SJSA1 (cell line): ENCODE measurements at regions not wholly inside any gene's neighbourhood (a gene's known extent, or its start where the extent isn't known, plus 50 kb on each side); places are given as distances from the start of the nearest gene placed in this dataset.

Experiments used
- DNase-seq, 2 experiments: peaks; one replicate each; pipeline ENCODE4 v3.0.0-alpha.2; 2015 to 2020; ENCODE audit warnings: low spot score in 2 of 2, low read depth in 1 of 2
- H3K27ac ChIP-seq: fragments of 250-450 bp; sonication (Bioruptor Pico); 2 replicates; pipeline ENCODE4 v1.5.1; 2020; ENCODE audit warnings: mild to moderate bottlenecking, moderate library complexity
- H3K27me3 ChIP-seq: fragments of 250-450 bp; sonication (Bioruptor Pico); replicated peaks from 2 replicates; pipeline ENCODE4 v1.5.1; 2020; ENCODE audit warnings: mild to moderate bottlenecking, moderate library complexity
- H3K36me3 ChIP-seq: fragments of 250-450 bp; sonication (Bioruptor Pico); 2 replicates; pipeline ENCODE4 v1.5.1; 2020; ENCODE audit warnings: mild to moderate bottlenecking
- H3K4me1 ChIP-seq: fragments of 250-450 bp; sonication (Bioruptor Pico); replicated peaks from 2 replicates; pipeline ENCODE4 v1.6.1; 2021; ENCODE audit warnings: mild to moderate bottlenecking
- H3K4me3 ChIP-seq: fragments of 250-450 bp; sonication (Bioruptor Pico); 2 replicates; pipeline ENCODE4 v1.5.1; 2020; ENCODE audit warnings: mild to moderate bottlenecking
- H3K9me3 ChIP-seq: fragments of 250-450 bp; sonication (Bioruptor Pico); replicated peaks from 2 replicates; pipeline ENCODE4 v1.5.1; 2020; ENCODE audit warnings: mild to moderate bottlenecking

- no peak overlapping the region for H3K27ac ChIP-seq
- DNase-seq = no peak
Observed at GRCh38 chr1:65510961-65511360, 90.5 kb downstream of the LEPR start.

GRCh38 chr1:65512383-65512782 lies 91.9 kb downstream of the LEPR start:
- no peaks in the 10 kb centered on the region for H3K36me3 ChIP-seq
- no peak overlapping the region for H3K27ac ChIP-seq
- no peak overlapping the region for H3K4me3 ChIP-seq
- no peaks in the 10 kb centered on the region; the same call in 1 of the 2 replicates for H3K27me3 ChIP-seq
- H3K4me1 ChIP-seq = peaks cover 3% of the 10 kb centered on the region; the same call in 1 of the 2 replicates
- H3K9me3 ChIP-seq = no peaks in the 10 kb centered on the region
- DNase-seq = no peak

More at GRCh38 chr1:65510961-65511360, 90.5 kb downstream of the LEPR start:
- H3K27me3 ChIP-seq = no peaks in the 10 kb centered on the region; the same call in 1 of the 2 replicates
- no peaks in the 10 kb centered on the region for H3K9me3 ChIP-seq
- peaks cover 3% of the 10 kb centered on the region; the same call in 1 of the 2 replicates for H3K4me1 ChIP-seq
- H3K36me3 ChIP-seq = no peaks in the 10 kb centered on the region
- no peak overlapping the region for H3K4me3 ChIP-seq

- no peaks in the 10 kb centered on the region for H3K9me3 ChIP-seq
- H3K27ac ChIP-seq = no peak overlapping the region
- DNase-seq = no peak
- no peak overlapping the region for H3K4me3 ChIP-seq
- H3K27me3 ChIP-seq = no peaks in the 10 kb centered on the region; the same call in 1 of the 2 replicates
- peaks cover 3% of the 10 kb centered on the region; the same call in 1 of the 2 replicates for H3K4me1 ChIP-seq
- no peaks in the 10 kb centered on the region for H3K36me3 ChIP-seq
Observed at GRCh38 chr1:65512967-65513780, 92.7 kb downstream of the LEPR start.

- Histone ChIP-seq H3K27ac (no peak overlapping the region), H3K36me3 (no peaks in the 10 kb centered on the region), H3K4me1 (peaks cover 3% of the 10 kb centered on the region; the same call in 1 of the 2 replicates), H3K27me3 (no peaks in the 10 kb centered on the region; the same call in 1 of the 2 replicates), H3K4me3 (no peak overlapping the region), H3K9me3 (no peaks in the 10 kb centered on the region)
- DNase-seq = no peak
Observed at GRCh38 chr1:65514041-65514440, 93.6 kb downstream of the LEPR start.

GRCh38 chr1:65524931-65525265 lies 104.4 kb downstream of the LEPR start:
- peaks cover 41% of the 10 kb centered on the region for H3K27me3 ChIP-seq
- no peak overlapping the region for H3K27ac ChIP-seq
- H3K4me3 ChIP-seq = no peak overlapping the region
- no peaks in the 10 kb centered on the region for H3K4me1 ChIP-seq
- no peak for DNase-seq
- no peaks in the 10 kb centered on the region for H3K36me3 ChIP-seq
- H3K9me3 ChIP-seq = no peaks in the 10 kb centered on the region

GRCh38 chr1:65525266-65526048 lies 105.0 kb downstream of the LEPR start:
- no peaks in the 10 kb centered on the region for H3K36me3 ChIP-seq
- H3K4me3 ChIP-seq = no peak overlapping the region
- no peaks in the 10 kb centered on the region for H3K9me3 ChIP-seq
- peaks cover 41% of the 10 kb centered on the region for H3K27me3 ChIP-seq
- no peaks in the 10 kb centered on the region for H3K4me1 ChIP-seq
- no peak for DNase-seq
- no peak overlapping the region for H3K27ac ChIP-seq

GRCh38 chr1:65526049-65526556 lies 105.6 kb downstream of the LEPR start:
- H3K4me1 ChIP-seq = no peaks in the 10 kb centered on the region
- H3K27ac ChIP-seq = no peak overlapping the region
- peaks cover 41% of the 10 kb centered on the region for H3K27me3 ChIP-seq
- H3K36me3 ChIP-seq = no peaks in the 10 kb centered on the region
- no peak overlapping the region for H3K4me3 ChIP-seq
- H3K9me3 ChIP-seq = no peaks in the 10 kb centered on the region
- DNase-seq = no peak

- no peak overlapping the region for H3K4me3 ChIP-seq
- H3K36me3 ChIP-seq = no peaks in the 10 kb centered on the region
- H3K9me3 ChIP-seq = no peaks in the 10 kb centered on the region
- no peaks in the 10 kb centered on the region for H3K4me1 ChIP-seq
- DNase-seq = no peak
- peaks cover 41% of the 10 kb centered on the region for H3K27me3 ChIP-seq
- H3K27ac ChIP-seq = no peak overlapping the region
Observed at GRCh38 chr1:65527190-65527589, 106.7 kb downstream of the LEPR start.

- H3K4me1 ChIP-seq = no peaks in the 10 kb centered on the region
- H3K36me3 ChIP-seq = no peaks in the 10 kb centered on the region
- H3K27me3 ChIP-seq = peaks cover 41% of the 10 kb centered on the region
- H3K4me3 ChIP-seq = no peak overlapping the region
- no peaks in the 10 kb centered on the region for H3K9me3 ChIP-seq
- DNase-seq = no peak
- H3K27ac ChIP-seq = no peak overlapping the region
Observed at GRCh38 chr1:65527707-65528503, 107.4 kb downstream of the LEPR start.

GRCh38 chr1:65531972-65532570 lies 111.6 kb downstream of the LEPR start:
- Histone ChIP-seq H3K4me1 (no peaks in the 10 kb centered on the region), H3K4me3 (no peak overlapping the region), H3K36me3 (no peaks in the 10 kb centered on the region), H3K9me3 (no peaks in the 10 kb centered on the region), H3K27ac (no peak overlapping the region), H3K27me3 (peaks cover 8% of the 10 kb centered on the region)
- DNase-seq = no peak

GRCh38 chr1:65535981-65536380 lies 115.5 kb downstream of the LEPR start:
- no peak for DNase-seq
- no peaks in the 10 kb centered on the region for H3K36me3 ChIP-seq
- no peaks in the 10 kb centered on the region for H3K4me1 ChIP-seq
- no peak overlapping the region for H3K27ac ChIP-seq
- no peaks in the 10 kb centered on the region for H3K27me3 ChIP-seq
- no peak overlapping the region for H3K4me3 ChIP-seq
- no peaks in the 10 kb centered on the region for H3K9me3 ChIP-seq

- DNase-seq = no peak
- no peak overlapping the region for H3K4me3 ChIP-seq
- H3K4me1 ChIP-seq = no peaks in the 10 kb centered on the region
- no peaks in the 10 kb centered on the region for H3K36me3 ChIP-seq
- no peaks in the 10 kb centered on the region for H3K27me3 ChIP-seq
- no peaks in the 10 kb centered on the region for H3K9me3 ChIP-seq
- H3K27ac ChIP-seq = no peak overlapping the region
Observed at GRCh38 chr1:65538086-65538485, 117.6 kb downstream of the LEPR start.

- Histone ChIP-seq H3K36me3 (no peaks in the 10 kb centered on the region), H3K9me3 (no peaks in the 10 kb centered on the region), H3K4me3 (no peak overlapping the region), H3K27ac (no peak overlapping the region), H3K27me3 (no peaks in the 10 kb centered on the region), H3K4me1 (no peaks in the 10 kb centered on the region)
- DNase-seq = no peak
Observed at GRCh38 chr1:65538664-65539063, 118.2 kb downstream of the LEPR start.
